ENCODE measurements at regions not wholly inside any gene's neighbourhood (a gene's known extent, or its start where the extent isn't known, plus 50 kb on each side); places are given as distances from the start of the nearest gene placed in this dataset.
"Not testable (repeated sequence)": the region's sequence is repeated elsewhere in the genome, so short reads cannot be mapped to it uniquely, and the experiment has no call there.

GRCh38 chr14:105751291-105751751 lies 224.9 kb downstream of the TMEM121 start:
- not testable (repeated sequence) for TF ChIP-seq CTCF (IDR thresholded peaks at IDR 0.05; ENCODE audit: low read depth, low read length); POLR2A (IDR thresholded peaks at IDR 0.05; ENCODE audit: extremely low read depth, insufficient read length); MAX (IDR thresholded peaks at IDR 0.05; ENCODE audit: low read depth, low read length)

Measured in NB4 (cell line).